ENCODE measurements at regions not wholly inside any gene's neighbourhood (a gene's known extent, or its start where the extent isn't known, plus 50 kb on each side); places are given as distances from the start of the nearest gene placed in this dataset.
"Not testable (repeated sequence)": the region's sequence is repeated elsewhere in the genome, so short reads cannot be mapped to it uniquely, and the experiment has no call there.

GRCh38 chr16:13829697-13830299 is 90.2 kb upstream of the ERCC4 start:
- DNase-seq, result no peak

- DNase-seq, result no peak
Measured at GRCh38 chr16:13833515-13833914, 86.4 kb upstream of the ERCC4 start.

- no peak for DNase-seq
Measured at GRCh38 chr16:13835387-13835786, 84.6 kb upstream of the ERCC4 start.

- no peak for DNase-seq
Measured at GRCh38 chr16:13835935-13836730, 83.8 kb upstream of the ERCC4 start.

- DNase-seq, result no peak
Measured at GRCh38 chr16:13838401-13839190, 81.4 kb upstream of the ERCC4 start.

- no peak for DNase-seq
Measured at GRCh38 chr16:13839577-13839976, 80.4 kb upstream of the ERCC4 start.

GRCh38 chr16:13845232-13845631 is 74.7 kb upstream of the ERCC4 start:
- no peak for DNase-seq

- no peak for DNase-seq
Measured at GRCh38 chr16:13848795-13849194, 71.2 kb upstream of the ERCC4 start.

- not testable (repeated sequence) for DNase-seq
Measured at GRCh38 chr16:13850173-13850572, 69.8 kb upstream of the ERCC4 start.

GRCh38 chr16:13852827-13853226 is 67.1 kb upstream of the ERCC4 start:
- no peak for DNase-seq

GRCh38 chr16:13856398-13856797 is 63.6 kb upstream of the ERCC4 start:
- no peak for DNase-seq

- DNase-seq, result no peak
Measured at GRCh38 chr16:13856811-13857511, 63.0 kb upstream of the ERCC4 start.

GRCh38 chr16:13858873-13859580 is 60.9 kb upstream of the ERCC4 start:
- DNase-seq, result no peak

- DNase-seq, result no peak
Measured at GRCh38 chr16:13863075-13863765, 56.7 kb upstream of the ERCC4 start.

- no peak for DNase-seq
Measured at GRCh38 chr16:13864689-13865088, 55.3 kb upstream of the ERCC4 start.

- peak; percentile 65 for DNase-seq
Measured at GRCh38 chr16:13866073-13866472, 53.9 kb upstream of the ERCC4 start.
